Lower leg skin (tissue), 3 donors: ENCODE measurements at regions not wholly inside any gene's neighbourhood (a gene's known extent, or its start where the extent isn't known, plus 50 kb on each side); places are given as distances from the start of the nearest gene placed in this dataset.

Experiments used
- CTCF ChIP-seq, 3 donors: fragments of 450-650 bp; IDR thresholded peaks; one replicate each; pipeline ENCODE4 v1.5.1; 2016; ENCODE audit warnings: antibody characterized with exemption in 3 of 3, mild to moderate bottlenecking in 3 of 3, moderate library complexity in 2 of 3
- POLR2A ChIP-seq, 2 donors: fragments of 450-650 bp; IDR thresholded peaks; one replicate each; pipeline ENCODE4 v1.6.1; 2016 to 2017; ENCODE audit warnings: antibody characterized with exemption in 2 of 2, mild to moderate bottlenecking in 1 of 2, moderate library complexity in 1 of 2

DNA sequence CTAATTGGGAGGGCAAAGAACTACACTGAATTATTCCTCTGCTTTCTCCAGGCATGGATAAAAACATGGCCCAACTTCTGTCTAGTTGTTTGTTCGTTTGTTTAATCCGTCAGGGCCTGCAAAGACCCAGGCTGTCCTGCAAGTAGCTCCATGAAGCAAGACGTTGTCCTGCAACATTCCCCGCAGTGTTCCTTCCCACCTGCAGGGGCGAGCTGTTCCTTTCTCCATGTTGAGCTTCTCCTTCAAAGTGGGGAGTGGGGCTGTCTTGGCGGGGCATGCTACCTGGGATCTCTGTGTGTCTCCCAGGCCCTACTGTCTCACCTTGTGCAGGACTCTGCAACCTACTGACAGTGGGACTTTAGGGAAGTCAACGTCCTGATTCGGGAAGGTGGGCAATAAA, 264.0 kb upstream of the SMIM21 start:
- no peak for TF ChIP-seq CTCF (IDR thresholded peaks at IDR 0.05)
- TF ChIP-seq POLR2A (IDR thresholded peaks at IDR 0.05): no peak
